HL-60 (cell line): ENCODE measurements at regions not wholly inside any gene's neighbourhood (a gene's known extent, or its start where the extent isn't known, plus 50 kb on each side); places are given as distances from the start of the nearest gene placed in this dataset.

Source experiments
- DNase-seq, 2 experiments: peaks; one replicate each; pipeline ENCODE4 v3.0.0-alpha.2; 2010 to 2020; ENCODE audit warnings: low read depth in 1 of 2, low spot score in 1 of 2
- H3K27ac ChIP-seq: fragments of 250-450 bp; sonication (Bioruptor Pico); replicated peaks from 2 replicates; pipeline ENCODE4 v1.5.1; 2020; ENCODE audit warnings: mild to moderate bottlenecking, moderate library complexity
- H3K27me3 ChIP-seq: fragments of 250-450 bp; sonication (Bioruptor Pico); 2 replicates; pipeline ENCODE4 v1.5.1; 2021; ENCODE audit warnings: mild to moderate bottlenecking, moderate library complexity; ENCODE audit not compliant: insufficient read depth, poor library complexity, severe bottlenecking
- H3K4me3 ChIP-seq: replicated peaks from 2 replicates; pipeline ENCODE4 v1.5.1; 2011; ENCODE audit warnings: mild to moderate bottlenecking, control low read depth, low read length; ENCODE audit not compliant: insufficient read depth
- GABPA ChIP-seq: IDR thresholded peaks from 2 replicates; pipeline ENCODE4 v1.6.1; 2012; ENCODE audit warnings: low read depth
- POLR2AphosphoS5 ChIP-seq: IDR thresholded peaks from 2 replicates; pipeline ENCODE4 v1.6.1; 2012; ENCODE audit warnings: low read depth
- REST ChIP-seq: IDR thresholded peaks from 2 replicates; pipeline ENCODE4 v1.6.1; 2012; ENCODE audit warnings: low read depth; ENCODE audit not compliant: insufficient replicate concordance
- SPI1 ChIP-seq: IDR thresholded peaks from 2 replicates; pipeline ENCODE4 v1.6.1; 2012; ENCODE audit warnings: low read depth, mild to moderate bottlenecking, borderline replicate concordance
- TF ChIP-seq, protein P1 (sequence below): IDR thresholded peaks from one replicate; pipeline ENCODE4 v1.5.1; 2011; ENCODE audit warnings: low read length, control low read depth, inconsistent platforms; ENCODE audit not compliant: insufficient read depth

- no peaks in the 10 kb centered on the region for H3K27me3 ChIP-seq
- no peak for DNase-seq
- TF ChIP-seq, protein P1, sequence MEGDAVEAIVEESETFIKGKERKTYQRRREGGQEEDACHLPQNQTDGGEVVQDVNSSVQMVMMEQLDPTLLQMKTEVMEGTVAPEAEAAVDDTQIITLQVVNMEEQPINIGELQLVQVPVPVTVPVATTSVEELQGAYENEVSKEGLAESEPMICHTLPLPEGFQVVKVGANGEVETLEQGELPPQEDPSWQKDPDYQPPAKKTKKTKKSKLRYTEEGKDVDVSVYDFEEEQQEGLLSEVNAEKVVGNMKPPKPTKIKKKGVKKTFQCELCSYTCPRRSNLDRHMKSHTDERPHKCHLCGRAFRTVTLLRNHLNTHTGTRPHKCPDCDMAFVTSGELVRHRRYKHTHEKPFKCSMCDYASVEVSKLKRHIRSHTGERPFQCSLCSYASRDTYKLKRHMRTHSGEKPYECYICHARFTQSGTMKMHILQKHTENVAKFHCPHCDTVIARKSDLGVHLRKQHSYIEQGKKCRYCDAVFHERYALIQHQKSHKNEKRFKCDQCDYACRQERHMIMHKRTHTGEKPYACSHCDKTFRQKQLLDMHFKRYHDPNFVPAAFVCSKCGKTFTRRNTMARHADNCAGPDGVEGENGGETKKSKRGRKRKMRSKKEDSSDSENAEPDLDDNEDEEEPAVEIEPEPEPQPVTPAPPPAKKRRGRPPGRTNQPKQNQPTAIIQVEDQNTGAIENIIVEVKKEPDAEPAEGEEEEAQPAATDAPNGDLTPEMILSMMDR, result no peak
- TF ChIP-seq POLR2AphosphoS5 (no peak), SPI1 (no peak), GABPA (no peak)
- H3K27ac ChIP-seq, result no peak overlapping the region
- no peak overlapping the region for H3K4me3 ChIP-seq
Observed at GRCh38 chr1:114278911-114279310, 125.2 kb upstream of the SYT6 start.

DNA sequence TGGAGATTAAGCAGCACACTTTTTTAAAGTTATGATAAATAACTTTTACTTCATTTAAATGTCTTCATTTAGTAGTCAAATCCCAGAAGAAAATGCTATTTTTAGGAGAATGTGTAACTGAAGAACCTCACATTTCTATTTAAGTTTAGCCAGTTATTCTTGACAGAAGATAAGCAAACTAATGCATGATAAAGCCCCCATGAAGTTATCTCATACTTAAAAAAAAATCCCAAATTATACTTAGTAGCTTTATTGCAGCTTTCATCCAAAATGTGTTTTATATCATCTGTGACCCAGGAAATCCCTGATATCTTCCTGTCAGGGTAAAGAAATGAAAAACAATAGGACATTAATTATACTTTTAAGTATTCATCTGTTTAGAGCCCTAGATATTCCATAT is 124.8 kb upstream of the SYT6 start:
- no peak for DNase-seq
- Histone ChIP-seq H3K27me3 (no peaks in the 10 kb centered on the region), H3K27ac (no peak overlapping the region), H3K4me3 (no peak overlapping the region)
- no peak for TF ChIP-seq GABPA
- TF ChIP-seq REST, result no peak
- TF ChIP-seq, protein P1, result no peak

GRCh38 chr1:114274621-114275317 is 121.1 kb upstream of the SYT6 start:
- DNase-seq, result no peak
- Histone ChIP-seq H3K27me3 (no peaks in the 10 kb centered on the region), H3K27ac (no peak overlapping the region)

More at GRCh38 chr1:114274621-114275317, 121.1 kb upstream of the SYT6 start:
- no peak overlapping the region for H3K4me3 ChIP-seq
- TF ChIP-seq SPI1, result no peak
- TF ChIP-seq REST, result no peak
- TF ChIP-seq POLR2AphosphoS5, result no peak
- no peak for TF ChIP-seq GABPA
- TF ChIP-seq, protein P1, result no peak
